ENCODE measurements at regions not wholly inside any gene's neighbourhood (a gene's known extent, or its start where the extent isn't known, plus 50 kb on each side); places are given as distances from the start of the nearest gene placed in this dataset.

GRCh38 chr12:91952916-91953315 is 192.7 kb downstream of the BTG1 start:
- in situ Hi-C loops (cut with MboI; ENCODE audit: low sequenced_read_pairs, unreplicated experiment), result no loop called here
- DNase-seq (ENCODE audit: low spot score), result no peak
- no peak for TF ChIP-seq CTCF (IDR thresholded peaks at IDR 0.05; ENCODE audit: borderline replicate concordance, control extremely low read depth, extremely low read depth, insufficient read depth, missing control alignments)

- no peak for TF ChIP-seq CTCF (IDR thresholded peaks at IDR 0.05; ENCODE audit: borderline replicate concordance, control extremely low read depth, extremely low read depth, insufficient read depth, missing control alignments)
- in situ Hi-C loops (cut with MboI; ENCODE audit: low sequenced_read_pairs, unreplicated experiment), result no loop called here
- DNase-seq (ENCODE audit: low spot score), result no peak
Observed at GRCh38 chr12:91951571-91951970, 194.1 kb downstream of the BTG1 start.

GRCh38 chr12:91948504-91948903 is 197.1 kb downstream of the BTG1 start:
- no peak for TF ChIP-seq CTCF (IDR thresholded peaks at IDR 0.05; ENCODE audit: borderline replicate concordance, control extremely low read depth, extremely low read depth, insufficient read depth, missing control alignments)

GRCh38 chr12:91947459-91947858 is 198.2 kb downstream of the BTG1 start:
- TF ChIP-seq CTCF (IDR thresholded peaks at IDR 0.05; ENCODE audit: borderline replicate concordance, control extremely low read depth, extremely low read depth, insufficient read depth, missing control alignments), result no peak
- DNase-seq (ENCODE audit: low spot score), result no peak
- in situ Hi-C loops (cut with MboI; ENCODE audit: low sequenced_read_pairs, unreplicated experiment), result no loop called here

More at GRCh38 chr12:91948504-91948903, 197.1 kb downstream of the BTG1 start:
- in situ Hi-C loops (cut with MboI; ENCODE audit: low sequenced_read_pairs, unreplicated experiment), result no loop called here
- no peak for DNase-seq (ENCODE audit: low spot score)

GRCh38 chr12:91944637-91945036 is 201.0 kb downstream of the BTG1 start:
- TF ChIP-seq CTCF (IDR thresholded peaks at IDR 0.05; ENCODE audit: borderline replicate concordance, control extremely low read depth, extremely low read depth, insufficient read depth, missing control alignments), result no peak
- in situ Hi-C loops (cut with MboI; ENCODE audit: low sequenced_read_pairs, unreplicated experiment), result no loop called here
- DNase-seq (ENCODE audit: low spot score), result no peak

- DNase-seq (ENCODE audit: low spot score), result no peak
- TF ChIP-seq CTCF (IDR thresholded peaks at IDR 0.05; ENCODE audit: borderline replicate concordance, control extremely low read depth, extremely low read depth, insufficient read depth, missing control alignments), result no peak
- in situ Hi-C loops (cut with MboI; ENCODE audit: low sequenced_read_pairs, unreplicated experiment), result no loop called here
Observed at GRCh38 chr12:91940826-91941570, 204.6 kb downstream of the BTG1 start.

Measured in GM13976 (cell line).